Breast epithelium (tissue), 3 donors: ENCODE measurements at regions not wholly inside any gene's neighbourhood (a gene's known extent, or its start where the extent isn't known, plus 50 kb on each side); places are given as distances from the start of the nearest gene placed in this dataset.

Experiments
- POLR2A ChIP-seq: fragments of 450-650 bp; IDR thresholded peaks from one replicate; pipeline ENCODE4 v1.6.1; 2016; ENCODE audit warnings: antibody characterized with exemption, mild to moderate bottlenecking, moderate library complexity
- TF ChIP-seq, protein P1 (sequence below), 3 donors: fragments of 450-650 bp; IDR thresholded peaks; one replicate each; pipeline ENCODE4 v1.5.1; 2016 to 2017; ENCODE audit warnings: antibody characterized with exemption in 3 of 3, mild to moderate bottlenecking in 3 of 3, moderate library complexity in 3 of 3

DNA sequence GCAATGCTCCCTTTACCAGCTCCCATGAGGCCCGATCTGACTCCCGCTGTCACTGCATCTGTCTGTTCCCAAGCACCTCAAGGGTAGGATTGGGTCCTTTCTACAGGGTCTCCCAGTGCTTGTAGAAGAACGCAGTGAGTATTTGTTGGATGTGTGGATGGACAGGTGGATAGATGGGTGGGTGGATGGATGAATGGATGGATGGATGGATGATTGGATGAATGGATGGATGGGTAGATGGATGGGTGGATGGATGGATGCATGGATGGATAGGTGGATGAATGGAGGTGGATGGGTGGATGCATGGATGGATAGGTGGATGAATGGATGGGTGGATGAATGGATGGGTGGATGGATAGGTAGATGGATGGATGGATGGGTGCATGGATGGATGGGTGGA is 91.6 kb downstream of the HS1BP3 start:
- no peak for TF ChIP-seq POLR2A
- TF ChIP-seq, protein P1, sequence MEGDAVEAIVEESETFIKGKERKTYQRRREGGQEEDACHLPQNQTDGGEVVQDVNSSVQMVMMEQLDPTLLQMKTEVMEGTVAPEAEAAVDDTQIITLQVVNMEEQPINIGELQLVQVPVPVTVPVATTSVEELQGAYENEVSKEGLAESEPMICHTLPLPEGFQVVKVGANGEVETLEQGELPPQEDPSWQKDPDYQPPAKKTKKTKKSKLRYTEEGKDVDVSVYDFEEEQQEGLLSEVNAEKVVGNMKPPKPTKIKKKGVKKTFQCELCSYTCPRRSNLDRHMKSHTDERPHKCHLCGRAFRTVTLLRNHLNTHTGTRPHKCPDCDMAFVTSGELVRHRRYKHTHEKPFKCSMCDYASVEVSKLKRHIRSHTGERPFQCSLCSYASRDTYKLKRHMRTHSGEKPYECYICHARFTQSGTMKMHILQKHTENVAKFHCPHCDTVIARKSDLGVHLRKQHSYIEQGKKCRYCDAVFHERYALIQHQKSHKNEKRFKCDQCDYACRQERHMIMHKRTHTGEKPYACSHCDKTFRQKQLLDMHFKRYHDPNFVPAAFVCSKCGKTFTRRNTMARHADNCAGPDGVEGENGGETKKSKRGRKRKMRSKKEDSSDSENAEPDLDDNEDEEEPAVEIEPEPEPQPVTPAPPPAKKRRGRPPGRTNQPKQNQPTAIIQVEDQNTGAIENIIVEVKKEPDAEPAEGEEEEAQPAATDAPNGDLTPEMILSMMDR (IDR thresholded peaks at IDR 0.05), result no peak
